IMR-90 (cell line): ENCODE measurements at regions not wholly inside any gene's neighbourhood (a gene's known extent, or its start where the extent isn't known, plus 50 kb on each side); places are given as distances from the start of the nearest gene placed in this dataset.

Source experiments
- ATAC-seq: fragments of 200-7000 bp; cut with Tn5 transposase; 2 replicates; pipeline ENCODE4 v1.9.1; 2020; ENCODE audit warnings: low read depth, mild to moderate bottlenecking, moderate library complexity
- BruUV-seq: library from RNA; stranded (reverse); fragments of 400-500 nt; replicated peaks from 2 replicates; lab custom pipeline; 2021; lab: Mats Ljungman, UMichigan
- CTCF ChIA-PET: fragments of 300-600 bp; formaldehyde crosslinking; extraction: SDS; loops from one replicate; lab custom pipeline; 2021; ENCODE audit warnings: antibody characterized with exemption; lab: Yijun Ruan, JAX
- POLR2A ChIA-PET: fragments of 300-600 bp; sonication (Branson Sonifier 250); formaldehyde crosslinking; loops from one replicate; lab custom pipeline; 2022; ENCODE audit warnings: antibody characterized with exemption; ENCODE audit not compliant: unreplicated experiment; lab: Charles Lee
- DNase-seq: peaks from one replicate; pipeline ENCODE4 v3.0.0; 2013
- H2AFZ ChIP-seq: replicated peaks from 2 replicates; pipeline ENCODE3; 2013; ENCODE audit warnings: low read length, mild to moderate bottlenecking; ENCODE audit not compliant: poor library complexity
- H2AK5ac ChIP-seq: 2 replicates; pipeline ENCODE4 v1.6.1; 2013; ENCODE audit warnings: low read depth, low read length, inconsistent platforms
- H2AK9ac ChIP-seq: replicated peaks from 2 replicates; pipeline ENCODE3; 2013; ENCODE audit warnings: mild to moderate bottlenecking, low read depth, low read length, moderate library complexity; ENCODE audit not compliant: poor library complexity
- H2BK120ac ChIP-seq: 2 replicates; pipeline ENCODE4 v1.6.1; 2013; ENCODE audit warnings: low read depth, low read length, inconsistent platforms
- H2BK15ac ChIP-seq: 3 replicates; pipeline ENCODE4 v1.6.1; 2013; ENCODE audit warnings: low read depth, low read length, inconsistent platforms
- H2BK20ac ChIP-seq: 2 replicates; pipeline ENCODE4 v1.6.1; 2013; ENCODE audit warnings: low read depth, mild to moderate bottlenecking, inconsistent platforms, low read length, moderate library complexity
- H2BK5ac ChIP-seq: 2 replicates; pipeline ENCODE4 v1.6.1; 2013; ENCODE audit warnings: mild to moderate bottlenecking, low read depth, low read length, inconsistent platforms; ENCODE audit not compliant: poor library complexity, severe bottlenecking
- H3K14ac ChIP-seq: replicated peaks from 2 replicates; pipeline ENCODE4 v1.6.1; 2013; ENCODE audit warnings: low read depth, low read length, inconsistent platforms
- H3K18ac ChIP-seq: 2 replicates; pipeline ENCODE4 v1.6.1; 2013; ENCODE audit warnings: low read depth, low read length, control low read depth
- H3K23ac ChIP-seq: 2 replicates; pipeline ENCODE4 v1.6.1; 2013; ENCODE audit warnings: low read depth, low read length, inconsistent platforms
- H3K27ac ChIP-seq: 2 replicates; pipeline ENCODE4 v1.5.1; 2013; ENCODE audit warnings: mild to moderate bottlenecking, control low read depth, low read length; ENCODE audit not compliant: insufficient read depth
- H3K27me3 ChIP-seq: 2 replicates; pipeline ENCODE4 v1.6.1; 2013; ENCODE audit warnings: low read length; ENCODE audit not compliant: control insufficient read depth, insufficient read depth
- H3K36me3 ChIP-seq: 2 replicates; pipeline ENCODE4 v1.6.1; 2013; ENCODE audit warnings: low read length, mixed read lengths; ENCODE audit not compliant: control insufficient read depth, insufficient read depth
- H3K4ac ChIP-seq: 2 replicates; pipeline ENCODE4 v1.6.1; 2013; ENCODE audit warnings: low read depth, low read length, inconsistent platforms
- H3K4me1 ChIP-seq: 2 replicates; pipeline ENCODE4 v1.6.1; 2013; ENCODE audit warnings: low read length, mixed read lengths; ENCODE audit not compliant: control insufficient read depth, insufficient read depth
- H3K4me2 ChIP-seq: 2 replicates; pipeline ENCODE4 v1.6.1; 2013; ENCODE audit warnings: low read depth, mild to moderate bottlenecking, control low read depth, low read length, moderate library complexity
- H3K4me3 ChIP-seq: 2 replicates; pipeline ENCODE4 v1.5.1; 2013; ENCODE audit warnings: low read depth, mild to moderate bottlenecking, control low read depth, low read length, moderate library complexity; ENCODE audit not compliant: insufficient read depth
- H3K56ac ChIP-seq: 2 replicates; pipeline ENCODE4 v1.6.1; 2013; ENCODE audit warnings: low read length, inconsistent platforms; ENCODE audit not compliant: insufficient read depth; ENCODE audit errors: extremely low read depth
- H3K79me1 ChIP-seq, 2 experiments: 2 replicates each; pipeline ENCODE4 v1.6.1; 2013; ENCODE audit warnings: low read length in 2 of 2, inconsistent platforms in 1 of 2, low read depth in 1 of 2
- H3K9ac ChIP-seq: 2 replicates; pipeline ENCODE4 v1.6.1; 2013; ENCODE audit warnings: low read depth, low read length, control low read depth
- H3K9me1 ChIP-seq: 2 replicates; pipeline ENCODE4 v1.6.1; 2013; ENCODE audit warnings: low read length, inconsistent platforms; ENCODE audit not compliant: insufficient read depth
- H3K9me3 ChIP-seq: 2 replicates; pipeline ENCODE4 v1.6.1; 2013; ENCODE audit warnings: low read length; ENCODE audit not compliant: control insufficient read depth, insufficient read depth
- H4K20me1 ChIP-seq: 2 replicates; pipeline ENCODE4 v1.6.1; 2013; ENCODE audit warnings: low read length, inconsistent platforms; ENCODE audit not compliant: insufficient read depth
- H4K5ac ChIP-seq: 2 replicates; pipeline ENCODE4 v1.6.1; 2013; ENCODE audit warnings: mild to moderate bottlenecking, low read depth, low read length, control low read depth
- H4K8ac ChIP-seq, 2 experiments: 2 replicates each; pipeline ENCODE4 v1.6.1; 2013; ENCODE audit warnings: low read depth in 2 of 2, low read length in 2 of 2, control low read depth in 1 of 2, inconsistent platforms in 1 of 2
- H4K91ac ChIP-seq: 2 replicates; pipeline ENCODE4 v1.6.1; 2013; ENCODE audit warnings: low read depth, low read length, inconsistent platforms; ENCODE audit not compliant: insufficient read depth
- BHLHE40 ChIP-seq: fragments of 150-350 bp; IDR thresholded peaks from 2 replicates; pipeline ENCODE4 v1.6.1; 2016; ENCODE audit warnings: mild to moderate bottlenecking, low read depth, low read length
- CEBPB ChIP-seq: IDR thresholded peaks from 2 replicates; pipeline ENCODE4 v1.6.1; 2012; ENCODE audit warnings: low read depth, low read length, improper control_type of control experiment
- CHD1 ChIP-seq: IDR thresholded peaks from 2 replicates; pipeline ENCODE4 v1.6.1; 2012; ENCODE audit warnings: low read depth, low read length, improper control_type of control experiment
- FOS ChIP-seq: fragments of 150-350 bp; IDR thresholded peaks from 2 replicates; pipeline ENCODE4 v1.6.1; 2016; ENCODE audit warnings: low read depth, low read length
- MAFK ChIP-seq: IDR thresholded peaks from 2 replicates; pipeline ENCODE4 v1.6.1; 2012; ENCODE audit warnings: low read depth, low read length, improper control_type of control experiment
- MAZ ChIP-seq: IDR thresholded peaks from 2 replicates; pipeline ENCODE4 v1.6.1; 2012; ENCODE audit warnings: low read depth, mild to moderate bottlenecking, low read length, improper control_type of control experiment, moderate library complexity, borderline replicate concordance
- MXI1 ChIP-seq: IDR thresholded peaks from 2 replicates; pipeline ENCODE4 v1.6.1; 2012; ENCODE audit warnings: low read depth, mild to moderate bottlenecking, low read length, moderate library complexity, borderline replicate concordance
- NFE2L2 ChIP-seq: fragments of 150-350 bp; IDR thresholded peaks from 2 replicates; pipeline ENCODE4 v1.6.1; 2016; ENCODE audit warnings: low read depth, mild to moderate bottlenecking, low read length
- POLR2A ChIP-seq: IDR thresholded peaks from 2 replicates; pipeline ENCODE4 v1.6.1; 2012; ENCODE audit warnings: mild to moderate bottlenecking, low read depth, low read length
- RAD21 ChIP-seq: IDR thresholded peaks from 2 replicates; pipeline ENCODE4 v1.6.1; 2012; ENCODE audit warnings: low read length, improper control_type of control experiment
- RCOR1 ChIP-seq: IDR thresholded peaks from 2 replicates; pipeline ENCODE4 v1.6.1; 2012; ENCODE audit warnings: mild to moderate bottlenecking, low read length, improper control_type of control experiment; ENCODE audit not compliant: insufficient replicate concordance
- RFX5 ChIP-seq: IDR thresholded peaks from 2 replicates; pipeline ENCODE4 v1.8.0; 2012; ENCODE audit warnings: low read depth, mild to moderate bottlenecking, low read length, moderate library complexity
- SMC3 ChIP-seq: fragments of 150-350 bp; IDR thresholded peaks from 2 replicates; pipeline ENCODE4 v1.6.1; 2016; ENCODE audit warnings: low read depth, mild to moderate bottlenecking, antibody characterized with exemption, low read length, moderate library complexity
- WGBS, 2 experiments: methylation state at CpG; one replicate each; pipeline versions ENCODE4 v1.1.5 to v1.1.7; 2013; ENCODE audit warnings: missing lambda C conversion rate in 2 of 2; ENCODE audit not compliant: insufficient read length in 1 of 2; ENCODE audit errors: extremely low coverage in 2 of 2; 5-methylcytosine and 5-hydroxymethylcytosine counted together
- dilution Hi-C: fragments of 300-500 bp; cut with HindIII; formaldehyde crosslinking; loops from one replicate; pipeline ENCODE4 v1.14.3; 2018; ENCODE audit warnings: low sequenced_read_pairs; ENCODE audit not compliant: unreplicated experiment
- in situ Hi-C: fragments of 300-500 bp; cut with MboI; formaldehyde crosslinking; loops from 3 replicates; pipeline ENCODE4 v1.14.3; 2019; ENCODE audit warnings: low sequenced_read_pairs, inconsistent platforms, mixed read lengths
- intact Hi-C: fragments of 100-400 bp; cut with micrococcal nuclease; formaldehyde crosslinking; loops from 2 replicates; pipeline ENCODE4 v1.10.0; 2022
- TF ChIP-seq, protein P1 (sequence below): fragments of 150-350 bp; IDR thresholded peaks from 2 replicates; pipeline ENCODE4 v1.6.1; 2017; ENCODE audit warnings: mild to moderate bottlenecking, antibody characterized with exemption, low read length, low read depth
- TF ChIP-seq, protein P2 (sequence below): fragments of 150-350 bp; IDR thresholded peaks from 2 replicates; pipeline ENCODE4 v1.6.1; 2016; ENCODE audit warnings: low read depth, mild to moderate bottlenecking, low read length, moderate library complexity, borderline replicate concordance
- TF ChIP-seq, protein P3 (sequence below): conservative IDR thresholded peaks from 2 replicates; pipeline ENCODE4 v1.5.1; 2012; ENCODE audit warnings: mild to moderate bottlenecking, low read depth, low read length, improper control_type of control experiment

DNA sequence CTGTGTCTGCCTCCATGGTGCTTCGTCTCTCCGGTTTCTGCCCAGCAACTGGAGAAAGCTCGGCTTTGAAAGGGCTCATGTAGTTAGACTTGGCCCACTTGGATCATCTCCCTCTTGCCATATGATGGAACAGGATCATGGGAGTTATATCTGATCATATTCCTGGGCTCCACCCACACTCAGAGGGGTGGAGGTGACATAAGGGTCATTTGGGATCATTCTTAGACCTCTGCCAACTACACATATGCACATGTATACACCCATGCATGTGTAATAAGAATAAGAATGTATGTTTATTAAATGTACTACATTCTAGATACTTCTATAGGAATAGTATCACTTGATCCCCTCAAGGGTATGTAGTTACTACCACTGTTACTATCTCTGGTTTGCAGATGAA lies 74.1 kb upstream of the WNT4 start:
- H3K4me3 ChIP-seq = no peak overlapping the region
- ChIA-PET CTCF (no interaction called here), POLR2A (no interaction called here)
- H3K27ac ChIP-seq = no peak overlapping the region
- H4K20me1 ChIP-seq = no peaks in the 10 kb centered on the region
- H3K79me1 ChIP-seq = no peaks in the 10 kb centered on the region
- H2AFZ ChIP-seq = no peak overlapping the region
- in situ Hi-C loops (no loop called here), intact Hi-C loops (no loop called here), dilution Hi-C loops (no loop called here)
- BruUV-seq = no TSS peak
- H3K27me3 ChIP-seq = peaks cover 66% of the 10 kb centered on the region
- no peaks in the 10 kb centered on the region; the same call in 1 of the 2 replicates for H3K9me1 ChIP-seq
- DNase-seq = no peak
- H3K4me1 ChIP-seq = no peaks in the 10 kb centered on the region
- no peaks in the 10 kb centered on the region for H3K36me3 ChIP-seq
- H3K4me2 ChIP-seq = no peak overlapping the region
- H2BK20ac ChIP-seq = no peak overlapping the region
- peaks cover 7% of the 10 kb centered on the region for H3K9me3 ChIP-seq
- H3K9ac ChIP-seq = no peak overlapping the region
- no peak overlapping the region for H3K23ac ChIP-seq
- no peak overlapping the region for H4K5ac ChIP-seq
- H3K4ac ChIP-seq = no peak overlapping the region
- ATAC-seq = no peak
- no peak overlapping the region for H4K91ac ChIP-seq
- no peak overlapping the region for H3K18ac ChIP-seq
- WGBS, 2 experiments = no CpG with 5 or more reads among the region's 3 CpGs
- H2AK5ac ChIP-seq = no peak overlapping the region
- H3K56ac ChIP-seq = no peak overlapping the region
- no peak overlapping the region for H2BK5ac ChIP-seq
- no peak overlapping the region for H2BK15ac ChIP-seq
- no peak overlapping the region for H2BK120ac ChIP-seq
- no peak overlapping the region for H4K8ac ChIP-seq
- TF ChIP-seq POLR2A (no peak), MAZ (no peak), CEBPB (no peak), BHLHE40 (no peak), SMC3 (no peak), RAD21 (no peak), MAFK (no peak), CHD1 (no peak), RCOR1 (no peak), RFX5 (no peak), FOS (no peak), NFE2L2 (no peak), MXI1 (no peak)
- TF ChIP-seq, protein P1, sequence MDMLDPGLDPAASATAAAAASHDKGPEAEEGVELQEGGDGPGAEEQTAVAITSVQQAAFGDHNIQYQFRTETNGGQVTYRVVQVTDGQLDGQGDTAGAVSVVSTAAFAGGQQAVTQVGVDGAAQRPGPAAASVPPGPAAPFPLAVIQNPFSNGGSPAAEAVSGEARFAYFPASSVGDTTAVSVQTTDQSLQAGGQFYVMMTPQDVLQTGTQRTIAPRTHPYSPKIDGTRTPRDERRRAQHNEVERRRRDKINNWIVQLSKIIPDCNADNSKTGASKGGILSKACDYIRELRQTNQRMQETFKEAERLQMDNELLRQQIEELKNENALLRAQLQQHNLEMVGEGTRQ = no peak
- TF ChIP-seq, protein P2, sequence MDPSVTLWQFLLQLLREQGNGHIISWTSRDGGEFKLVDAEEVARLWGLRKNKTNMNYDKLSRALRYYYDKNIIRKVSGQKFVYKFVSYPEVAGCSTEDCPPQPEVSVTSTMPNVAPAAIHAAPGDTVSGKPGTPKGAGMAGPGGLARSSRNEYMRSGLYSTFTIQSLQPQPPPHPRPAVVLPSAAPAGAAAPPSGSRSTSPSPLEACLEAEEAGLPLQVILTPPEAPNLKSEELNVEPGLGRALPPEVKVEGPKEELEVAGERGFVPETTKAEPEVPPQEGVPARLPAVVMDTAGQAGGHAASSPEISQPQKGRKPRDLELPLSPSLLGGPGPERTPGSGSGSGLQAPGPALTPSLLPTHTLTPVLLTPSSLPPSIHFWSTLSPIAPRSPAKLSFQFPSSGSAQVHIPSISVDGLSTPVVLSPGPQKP = no peak
- TF ChIP-seq, protein P3, sequence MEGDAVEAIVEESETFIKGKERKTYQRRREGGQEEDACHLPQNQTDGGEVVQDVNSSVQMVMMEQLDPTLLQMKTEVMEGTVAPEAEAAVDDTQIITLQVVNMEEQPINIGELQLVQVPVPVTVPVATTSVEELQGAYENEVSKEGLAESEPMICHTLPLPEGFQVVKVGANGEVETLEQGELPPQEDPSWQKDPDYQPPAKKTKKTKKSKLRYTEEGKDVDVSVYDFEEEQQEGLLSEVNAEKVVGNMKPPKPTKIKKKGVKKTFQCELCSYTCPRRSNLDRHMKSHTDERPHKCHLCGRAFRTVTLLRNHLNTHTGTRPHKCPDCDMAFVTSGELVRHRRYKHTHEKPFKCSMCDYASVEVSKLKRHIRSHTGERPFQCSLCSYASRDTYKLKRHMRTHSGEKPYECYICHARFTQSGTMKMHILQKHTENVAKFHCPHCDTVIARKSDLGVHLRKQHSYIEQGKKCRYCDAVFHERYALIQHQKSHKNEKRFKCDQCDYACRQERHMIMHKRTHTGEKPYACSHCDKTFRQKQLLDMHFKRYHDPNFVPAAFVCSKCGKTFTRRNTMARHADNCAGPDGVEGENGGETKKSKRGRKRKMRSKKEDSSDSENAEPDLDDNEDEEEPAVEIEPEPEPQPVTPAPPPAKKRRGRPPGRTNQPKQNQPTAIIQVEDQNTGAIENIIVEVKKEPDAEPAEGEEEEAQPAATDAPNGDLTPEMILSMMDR = no peak
- H2AK9ac ChIP-seq = no peak overlapping the region
- no peak overlapping the region for H3K14ac ChIP-seq
